ENCODE measurements at regions not wholly inside any gene's neighbourhood (a gene's known extent, or its start where the extent isn't known, plus 50 kb on each side); places are given as distances from the start of the nearest gene placed in this dataset.

GRCh38 chr12:98280621-98281020 is 234.8 kb upstream of the TMPO start:
- DNase-seq (ENCODE audit: low read depth) = no peak

GRCh38 chr12:98291828-98292227 is 223.6 kb upstream of the TMPO start:
- no peak for DNase-seq (ENCODE audit: low read depth)

GRCh38 chr12:98294051-98294805 is 221.2 kb upstream of the TMPO start:
- no peak for DNase-seq (ENCODE audit: low read depth)

- DNase-seq (ENCODE audit: low read depth) = no peak
These were observed 219.7 kb upstream of the TMPO start for GRCh38 chr12:98295681-98296080.

- DNase-seq (ENCODE audit: low read depth) = no peak
These were observed 218.8 kb upstream of the TMPO start for GRCh38 chr12:98296462-98297079.

GRCh38 chr12:98297538-98297937 is 217.9 kb upstream of the TMPO start:
- no peak for DNase-seq (ENCODE audit: low read depth)

- DNase-seq (ENCODE audit: low read depth) = no peak
These were observed 207.2 kb upstream of the TMPO start for GRCh38 chr12:98308141-98308540.

GRCh38 chr12:98317939-98318899 is 197.2 kb upstream of the TMPO start:
- no peak for DNase-seq (ENCODE audit: low read depth)

GRCh38 chr12:98319716-98320425 is 195.5 kb upstream of the TMPO start:
- no peak for DNase-seq (ENCODE audit: low read depth)

GRCh38 chr12:98325003-98325402 is 190.4 kb upstream of the TMPO start:
- DNase-seq (ENCODE audit: low read depth) = no peak

GRCh38 chr12:98328467-98328866 is 186.9 kb upstream of the TMPO start:
- DNase-seq (ENCODE audit: low read depth) = no peak

- no peak for DNase-seq (ENCODE audit: low read depth)
These were observed 185.8 kb upstream of the TMPO start for GRCh38 chr12:98329589-98329988.

- no peak for DNase-seq (ENCODE audit: low read depth)
These were observed 182.7 kb upstream of the TMPO start for GRCh38 chr12:98332642-98333041.

- DNase-seq (ENCODE audit: low read depth) = no peak
These were observed 180.6 kb upstream of the TMPO start for GRCh38 chr12:98334768-98335167.

- DNase-seq (ENCODE audit: low read depth) = no peak
These were observed 174.4 kb upstream of the TMPO start for GRCh38 chr12:98341026-98341425.

- DNase-seq (ENCODE audit: low read depth) = no peak
These were observed 173.7 kb upstream of the TMPO start for GRCh38 chr12:98341732-98342131.

GRCh38 chr12:98343002-98343567 is 172.3 kb upstream of the TMPO start:
- DNase-seq (ENCODE audit: low read depth) = no peak

GRCh38 chr12:98344046-98344930 is 171.1 kb upstream of the TMPO start:
- no peak for DNase-seq (ENCODE audit: low read depth)

GRCh38 chr12:98345308-98345876 is 170.0 kb upstream of the TMPO start:
- DNase-seq (ENCODE audit: low read depth) = no peak

GRCh38 chr12:98351089-98351488 is 164.3 kb upstream of the TMPO start:
- DNase-seq (ENCODE audit: low read depth) = no peak
